Peyer's patch (tissue), 4 donors: ENCODE measurements at regions not wholly inside any gene's neighbourhood (a gene's known extent, or its start where the extent isn't known, plus 50 kb on each side); places are given as distances from the start of the nearest gene placed in this dataset.

Experiments
- DNase-seq, 3 donors: peaks; one replicate each; pipeline ENCODE4 v3.0.0-alpha.2; 2017 to 2019
- H3K27ac ChIP-seq, 4 donors: fragments of 200-600 bp; sonication (generic); one replicate each; pipeline ENCODE4 v1.5.1; 2016 to 2019
- H3K27me3 ChIP-seq, 2 donors: fragments of 200-600 bp; sonication (generic); one replicate each; pipeline ENCODE4 v1.5.1; 2019
- H3K36me3 ChIP-seq, 3 donors: fragments of 200-600 bp; sonication (generic); one replicate each; pipeline ENCODE4 v1.5.1; 2016 to 2019
- H3K4me1 ChIP-seq, 4 donors: fragments of 200-600 bp; sonication (generic); one replicate each; pipeline ENCODE4 v1.5.1; 2016 to 2019
- H3K4me3 ChIP-seq, 4 donors: fragments of 200-600 bp; sonication (generic); 1 replicate in 3 of 4; 2 replicates in 1 of 4; pipeline ENCODE4 v1.5.1; 2016 to 2019; ENCODE audit warnings: mild to moderate bottlenecking in 1 of 4
- H3K9me3 ChIP-seq, 4 donors: fragments of 200-600 bp; sonication (generic); one replicate each; pipeline ENCODE4 v1.5.1; 2016 to 2019; ENCODE audit warnings: mild to moderate bottlenecking in 1 of 4
- POLR2A ChIP-seq, 2 donors: fragments of 450-650 bp; IDR thresholded peaks; one replicate each; pipeline ENCODE4 v1.5.1; 2017; ENCODE audit warnings: antibody characterized with exemption in 2 of 2, mild to moderate bottlenecking in 2 of 2, moderate library complexity in 2 of 2
- TF ChIP-seq, protein P1 (sequence below), 6 experiments: fragments of 450-650 bp in 4 of 6; fragments of 200-600 bp in 2 of 6; sonication (generic) in 1 of 6; IDR thresholded peaks; one replicate each; pipeline ENCODE4 v1.5.1; 2017 to 2019; ENCODE audit warnings: antibody characterized with exemption in 6 of 6, mild to moderate bottlenecking in 3 of 6, moderate library complexity in 1 of 6

DNA sequence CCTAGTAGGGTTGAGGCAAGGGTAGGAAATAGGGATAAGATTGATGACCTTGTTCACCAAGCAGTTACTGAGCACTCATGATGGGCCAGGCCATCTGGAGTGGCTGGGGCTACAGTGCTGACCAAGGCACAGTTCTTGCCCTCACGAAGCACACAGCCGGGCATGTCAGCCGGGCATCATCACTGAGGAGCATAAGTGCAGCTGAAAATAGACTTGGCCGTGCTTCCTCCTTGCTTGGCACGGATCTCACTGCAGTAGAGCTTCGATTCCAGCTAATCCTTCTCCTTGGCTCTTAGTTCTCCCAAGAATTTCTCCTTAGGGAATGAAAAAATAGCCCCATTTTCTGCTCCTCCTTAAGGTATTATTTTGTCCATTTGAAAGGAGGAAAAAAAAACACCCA is 116.6 kb downstream of the NMUR2 start:
- H3K4me3 ChIP-seq, result no peak overlapping the region
- H3K27ac ChIP-seq, result no peak overlapping the region
- no peak for DNase-seq
- H3K36me3 ChIP-seq, result no peaks in the 10 kb centered on the region
- H3K27me3 ChIP-seq, result no peaks in the 10 kb centered on the region
- no peaks in the 10 kb centered on the region for H3K9me3 ChIP-seq
- TF ChIP-seq POLR2A (IDR thresholded peaks at IDR 0.05), result no peak
- no peaks in the 10 kb centered on the region for H3K4me1 ChIP-seq

DNA sequence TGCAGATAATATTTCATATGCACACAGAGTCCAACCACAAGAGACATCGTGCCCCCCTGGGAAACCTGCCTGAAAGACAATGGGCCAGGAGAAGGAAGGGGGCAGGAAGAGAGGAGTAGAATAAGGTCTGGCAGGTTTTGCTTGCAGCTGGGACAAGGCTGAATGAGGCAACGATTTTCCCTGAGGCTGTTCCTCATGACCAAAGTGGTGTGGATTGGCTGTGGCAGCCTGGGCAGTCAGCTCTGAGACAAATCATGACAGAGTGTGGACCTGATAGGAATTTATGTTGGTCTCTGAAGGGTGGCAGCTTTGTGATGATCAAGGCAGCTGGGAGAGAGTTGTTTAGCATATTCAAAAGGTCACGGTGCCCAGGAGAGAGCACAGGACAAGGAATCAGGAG is 119.3 kb downstream of the NMUR2 start:
- H3K27ac ChIP-seq, result no peak overlapping the region

DNA sequence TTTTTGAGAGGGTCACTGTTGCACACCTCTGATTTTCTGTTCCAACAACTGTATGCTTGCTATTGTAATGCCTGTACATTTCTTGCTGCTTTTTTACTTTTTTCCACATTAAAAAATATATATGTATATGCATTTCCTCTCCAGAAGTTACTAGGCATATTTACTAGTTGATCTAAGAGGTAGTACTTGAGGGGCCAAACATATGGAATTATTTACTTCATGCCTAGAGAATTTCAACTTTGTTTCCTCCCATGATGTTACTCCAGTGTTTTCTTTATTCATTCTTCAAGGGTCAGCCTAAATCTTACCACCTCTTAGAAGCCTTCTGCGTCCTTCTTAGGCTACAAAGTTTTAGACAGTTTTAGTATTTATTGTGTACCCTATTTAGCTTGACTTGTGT is 122.7 kb downstream of the NMUR2 start:
- Histone ChIP-seq H3K4me3 (no peak overlapping the region), H3K9me3 (no peaks in the 10 kb centered on the region), H3K27me3 (no peaks in the 10 kb centered on the region), H3K36me3 (no peaks in the 10 kb centered on the region), H3K27ac (no peak overlapping the region), H3K4me1 (no peaks in the 10 kb centered on the region)
- TF ChIP-seq, protein P1, sequence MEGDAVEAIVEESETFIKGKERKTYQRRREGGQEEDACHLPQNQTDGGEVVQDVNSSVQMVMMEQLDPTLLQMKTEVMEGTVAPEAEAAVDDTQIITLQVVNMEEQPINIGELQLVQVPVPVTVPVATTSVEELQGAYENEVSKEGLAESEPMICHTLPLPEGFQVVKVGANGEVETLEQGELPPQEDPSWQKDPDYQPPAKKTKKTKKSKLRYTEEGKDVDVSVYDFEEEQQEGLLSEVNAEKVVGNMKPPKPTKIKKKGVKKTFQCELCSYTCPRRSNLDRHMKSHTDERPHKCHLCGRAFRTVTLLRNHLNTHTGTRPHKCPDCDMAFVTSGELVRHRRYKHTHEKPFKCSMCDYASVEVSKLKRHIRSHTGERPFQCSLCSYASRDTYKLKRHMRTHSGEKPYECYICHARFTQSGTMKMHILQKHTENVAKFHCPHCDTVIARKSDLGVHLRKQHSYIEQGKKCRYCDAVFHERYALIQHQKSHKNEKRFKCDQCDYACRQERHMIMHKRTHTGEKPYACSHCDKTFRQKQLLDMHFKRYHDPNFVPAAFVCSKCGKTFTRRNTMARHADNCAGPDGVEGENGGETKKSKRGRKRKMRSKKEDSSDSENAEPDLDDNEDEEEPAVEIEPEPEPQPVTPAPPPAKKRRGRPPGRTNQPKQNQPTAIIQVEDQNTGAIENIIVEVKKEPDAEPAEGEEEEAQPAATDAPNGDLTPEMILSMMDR (IDR thresholded peaks at IDR 0.05), result no peak
- no peak for TF ChIP-seq POLR2A (IDR thresholded peaks at IDR 0.05)
- no peak for DNase-seq

More for the DNA sequence above, 119.3 kb downstream of the NMUR2 start:
- Histone ChIP-seq H3K4me1 (no peaks in the 10 kb centered on the region), H3K27me3 (no peaks in the 10 kb centered on the region), H3K4me3 (no peak overlapping the region), H3K36me3 (no peaks in the 10 kb centered on the region), H3K9me3 (no peaks in the 10 kb centered on the region)
- TF ChIP-seq POLR2A (IDR thresholded peaks at IDR 0.05), result no peak
- TF ChIP-seq, protein P1 (IDR thresholded peaks at IDR 0.05), result no peak
- DNase-seq, result no peak

DNA sequence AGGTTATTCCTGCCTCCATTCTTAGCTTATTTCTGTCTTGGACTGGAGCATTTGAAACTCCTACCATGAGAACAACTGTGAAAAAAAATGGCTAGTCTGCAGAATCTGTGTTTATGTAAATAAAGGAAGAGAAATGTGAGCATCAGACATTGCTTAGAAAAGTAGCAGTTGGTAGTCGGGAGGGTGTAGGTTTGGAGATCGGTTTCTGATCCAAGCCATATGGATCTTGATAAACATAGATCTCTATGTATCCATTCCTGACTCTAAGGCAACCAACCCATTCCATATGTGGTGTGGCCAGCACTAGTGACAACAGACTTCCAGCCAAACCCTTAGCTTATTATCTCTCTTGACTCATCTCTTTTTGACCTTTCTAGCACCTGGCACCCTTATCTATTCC is 127.1 kb downstream of the NMUR2 start:
- TF ChIP-seq, protein P1 (IDR thresholded peaks at IDR 0.05), result no peak
- TF ChIP-seq POLR2A (IDR thresholded peaks at IDR 0.05), result no peak
- H3K27me3 ChIP-seq, result no peaks in the 10 kb centered on the region
- DNase-seq, result no peak

DNA sequence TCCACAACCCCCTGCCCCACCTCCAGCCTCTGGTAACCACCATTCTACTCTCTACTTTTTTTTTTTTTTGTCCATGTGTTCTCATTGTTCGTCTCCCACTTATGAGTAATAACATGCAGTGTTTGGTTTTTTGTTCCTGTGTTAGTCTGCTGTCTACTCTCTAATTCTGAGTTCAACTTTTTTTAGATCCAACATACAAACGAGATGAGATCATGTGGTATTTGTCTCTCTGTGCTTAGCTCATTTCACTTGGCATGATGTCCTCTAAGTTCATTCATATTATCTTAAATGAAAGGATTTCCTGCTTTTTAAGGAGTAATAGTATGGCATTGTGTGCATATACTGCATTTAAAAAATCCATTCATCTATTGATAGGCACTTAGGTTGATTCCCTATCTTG is 130.9 kb downstream of the NMUR2 start:
- H3K4me3 ChIP-seq, result no peak overlapping the region
- H3K27ac ChIP-seq, result no peak overlapping the region
- H3K36me3 ChIP-seq, result no peaks in the 10 kb centered on the region
- H3K4me1 ChIP-seq, result no peaks in the 10 kb centered on the region
- DNase-seq, result no peak
- TF ChIP-seq, protein P1 (IDR thresholded peaks at IDR 0.05), result no peak
- no peak for TF ChIP-seq POLR2A (IDR thresholded peaks at IDR 0.05)
- H3K9me3 ChIP-seq, result no peaks in the 10 kb centered on the region
- H3K27me3 ChIP-seq, result no peaks in the 10 kb centered on the region

More for the DNA sequence above, 127.1 kb downstream of the NMUR2 start:
- Histone ChIP-seq H3K36me3 (no peaks in the 10 kb centered on the region), H3K9me3 (no peaks in the 10 kb centered on the region), H3K27ac (no peak overlapping the region), H3K4me3 (no peak overlapping the region), H3K4me1 (no peaks in the 10 kb centered on the region)

DNA sequence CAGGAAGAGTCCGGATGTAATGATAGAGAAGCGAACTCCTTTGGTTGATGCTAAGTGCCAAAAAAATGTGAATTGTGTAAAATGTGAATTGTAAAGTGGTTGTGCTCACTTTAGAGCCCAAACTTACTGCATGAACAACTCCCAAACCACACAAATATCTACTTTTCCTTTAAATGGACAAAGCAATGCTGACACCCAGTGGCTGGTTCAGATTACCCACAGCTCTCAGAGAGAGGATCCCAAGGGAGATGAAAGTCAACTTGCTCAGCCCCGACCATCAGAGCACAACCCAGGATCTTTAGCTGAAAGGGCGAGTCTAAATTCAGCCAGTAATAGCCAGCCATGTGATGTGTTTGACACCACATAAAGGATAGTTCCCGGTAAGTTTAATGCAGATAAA is 133.7 kb downstream of the NMUR2 start:
- no peak for DNase-seq
- Histone ChIP-seq H3K36me3 (no peaks in the 10 kb centered on the region), H3K4me1 (no peaks in the 10 kb centered on the region), H3K27me3 (no peaks in the 10 kb centered on the region), H3K4me3 (no peak overlapping the region), H3K27ac (no peak overlapping the region), H3K9me3 (no peaks in the 10 kb centered on the region)
- TF ChIP-seq, protein P1 (IDR thresholded peaks at IDR 0.05), result no peak
- TF ChIP-seq POLR2A (IDR thresholded peaks at IDR 0.05), result no peak
